Keratinocyte (primary cell): ENCODE measurements at regions not wholly inside any gene's neighbourhood (a gene's known extent, or its start where the extent isn't known, plus 50 kb on each side); places are given as distances from the start of the nearest gene placed in this dataset.

ENCODE experiments used
- DNase-seq: peaks from one replicate; pipeline ENCODE4 v3.0.0-alpha.2; 2011; ENCODE audit warnings: low read depth, missing footprints, low spot score
- FAIRE-seq: peaks from 2 replicates; lab custom pipeline; 2011; peaks lifted over from hg19 to GRCh38; lab: Jason Lieb, UNC
- H2AFZ ChIP-seq: 2 replicates; pipeline ENCODE4 v1.6.0; 2012; ENCODE audit warnings: low read length, control low read depth, inconsistent platforms; ENCODE audit not compliant: control insufficient read depth
- H3K27ac ChIP-seq: 2 replicates; pipeline ENCODE4 v1.5.1; 2011; ENCODE audit warnings: low read length; ENCODE audit not compliant: control insufficient read depth, insufficient read depth
- H3K27me3 ChIP-seq: 3 replicates; pipeline ENCODE4 v1.6.0; 2011; ENCODE audit warnings: low read length; ENCODE audit not compliant: control insufficient read depth, insufficient read depth; ENCODE audit errors: extremely low read depth
- H3K36me3 ChIP-seq, 2 experiments: 2 replicates in 1 of 2; 3 replicates in 1 of 2; pipeline ENCODE4 v1.5.1; 2011; ENCODE audit warnings: low read length in 2 of 2, mild to moderate bottlenecking in 1 of 2; ENCODE audit not compliant: control insufficient read depth in 2 of 2, insufficient read depth in 2 of 2; ENCODE audit errors: extremely low read depth in 1 of 2
- H3K4me1 ChIP-seq: 3 replicates; pipeline ENCODE4 v1.5.1; 2011; ENCODE audit warnings: low read length; ENCODE audit not compliant: control insufficient read depth, insufficient read depth; ENCODE audit errors: extremely low read depth
- H3K4me2 ChIP-seq: 3 replicates; pipeline ENCODE4 v1.6.0; 2011; ENCODE audit warnings: low read depth, low read length; ENCODE audit not compliant: control insufficient read depth, insufficient read depth; ENCODE audit errors: extremely low read depth
- H3K4me3 ChIP-seq, 3 experiments: fragments of 200-600 bp in 1 of 3; sonication (generic) in 1 of 3; 2 replicates in 2 of 3; 3 replicates in 1 of 3; pipeline ENCODE4 v1.5.1; 2011 to 2016; ENCODE audit warnings: low read length in 3 of 3, mild to moderate bottlenecking in 3 of 3, control low read depth in 2 of 3, inconsistent platforms in 1 of 3, low read depth in 1 of 3, mixed read lengths in 1 of 3, mixed run types in 1 of 3, moderate library complexity in 1 of 3; ENCODE audit not compliant: control insufficient read depth in 2 of 3, insufficient read depth in 2 of 3; ENCODE audit errors: extremely low read depth in 1 of 3
- H3K79me2 ChIP-seq: 2 replicates; pipeline ENCODE4 v1.6.0; 2012; ENCODE audit warnings: low read length; ENCODE audit not compliant: control insufficient read depth, insufficient read depth
- H3K9ac ChIP-seq: 3 replicates; pipeline ENCODE4 v1.6.0; 2011; ENCODE audit warnings: low read length; ENCODE audit not compliant: control insufficient read depth, insufficient read depth; ENCODE audit errors: extremely low read depth
- H3K9me1 ChIP-seq: 3 replicates; pipeline ENCODE4 v1.6.0; 2011; ENCODE audit warnings: low read length; ENCODE audit not compliant: control insufficient read depth, insufficient read depth; ENCODE audit errors: extremely low read depth
- H3K9me3 ChIP-seq: 2 replicates; pipeline ENCODE4 v1.5.1; 2012; ENCODE audit warnings: low read depth, low read length; ENCODE audit not compliant: control insufficient read depth
- H4K20me1 ChIP-seq: 3 replicates; pipeline ENCODE4 v1.6.0; 2011; ENCODE audit warnings: low read length; ENCODE audit not compliant: control insufficient read depth, insufficient read depth; ENCODE audit errors: extremely low read depth
- EZH2 ChIP-seq: IDR thresholded peaks from one replicate; pipeline ENCODE4 v1.6.1; 2012; ENCODE audit warnings: inconsistent platforms, mild to moderate bottlenecking, low read length, moderate library complexity
- dilution Hi-C: fragments of 300-500 bp; cut with MboI; formaldehyde crosslinking; loops from one replicate; pipeline ENCODE4 v1.7.0; 2020; ENCODE audit warnings: low sequenced_read_pairs; ENCODE audit not compliant: extremely low pct_ligation_motif_present
- TF ChIP-seq, protein P1 (sequence below), 3 experiments: IDR thresholded peaks in 1 of 3; conservative IDR thresholded peaks in 1 of 3; optimal IDR thresholded peaks in 1 of 3; 2 replicates in 2 of 3; 3 replicates in 1 of 3; pipeline versions ENCODE3 to v1.5.1; 2011; ENCODE audit warnings: low read length in 3 of 3, mild to moderate bottlenecking in 3 of 3, moderate library complexity in 2 of 3, control low read depth in 1 of 3, inconsistent platforms in 1 of 3; ENCODE audit not compliant: insufficient read depth in 2 of 3; ENCODE audit errors: extremely low read depth in 1 of 3

DNA sequence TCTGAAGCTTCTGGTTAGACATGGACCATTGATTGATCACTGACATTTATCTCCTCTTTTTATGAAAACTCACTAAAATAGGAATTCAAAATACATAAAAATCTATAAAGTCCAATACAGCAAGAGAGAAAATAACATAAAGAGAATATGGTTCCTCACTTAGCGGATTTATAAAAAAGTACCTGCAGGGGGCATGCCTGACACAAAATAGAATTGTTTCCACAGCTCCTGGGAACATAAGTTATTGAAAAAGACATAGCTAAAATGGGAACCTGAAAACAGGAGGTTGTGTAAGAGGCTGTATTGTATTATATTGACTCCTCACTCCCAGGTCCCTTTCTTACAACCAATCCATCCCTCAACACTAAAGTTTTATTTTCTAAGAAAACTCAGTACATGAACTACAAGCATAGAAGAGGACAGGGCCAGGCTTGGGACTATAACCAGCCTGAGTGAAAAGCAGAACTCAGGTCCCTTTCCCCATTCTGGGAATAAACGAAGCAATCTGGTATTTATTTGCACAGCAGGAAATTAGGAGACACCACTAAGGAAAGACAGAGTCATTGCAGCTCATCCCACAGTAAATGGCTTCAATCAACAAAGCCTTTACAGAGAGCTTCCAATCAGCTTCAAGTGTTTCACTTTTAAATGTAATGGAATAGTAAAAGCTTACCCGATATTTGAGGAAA, 121.1 kb upstream of the NDST4 start:
- H2AFZ ChIP-seq, result no peak overlapping the region
- no peaks in the 10 kb centered on the region for H3K9me3 ChIP-seq
- FAIRE-seq, result no peak
- no peak overlapping the region for H3K9ac ChIP-seq
- no peak overlapping the region for H3K4me2 ChIP-seq
- DNase-seq, result no peak
- no peaks in the 10 kb centered on the region for H3K4me1 ChIP-seq
- TF ChIP-seq, protein P1, sequence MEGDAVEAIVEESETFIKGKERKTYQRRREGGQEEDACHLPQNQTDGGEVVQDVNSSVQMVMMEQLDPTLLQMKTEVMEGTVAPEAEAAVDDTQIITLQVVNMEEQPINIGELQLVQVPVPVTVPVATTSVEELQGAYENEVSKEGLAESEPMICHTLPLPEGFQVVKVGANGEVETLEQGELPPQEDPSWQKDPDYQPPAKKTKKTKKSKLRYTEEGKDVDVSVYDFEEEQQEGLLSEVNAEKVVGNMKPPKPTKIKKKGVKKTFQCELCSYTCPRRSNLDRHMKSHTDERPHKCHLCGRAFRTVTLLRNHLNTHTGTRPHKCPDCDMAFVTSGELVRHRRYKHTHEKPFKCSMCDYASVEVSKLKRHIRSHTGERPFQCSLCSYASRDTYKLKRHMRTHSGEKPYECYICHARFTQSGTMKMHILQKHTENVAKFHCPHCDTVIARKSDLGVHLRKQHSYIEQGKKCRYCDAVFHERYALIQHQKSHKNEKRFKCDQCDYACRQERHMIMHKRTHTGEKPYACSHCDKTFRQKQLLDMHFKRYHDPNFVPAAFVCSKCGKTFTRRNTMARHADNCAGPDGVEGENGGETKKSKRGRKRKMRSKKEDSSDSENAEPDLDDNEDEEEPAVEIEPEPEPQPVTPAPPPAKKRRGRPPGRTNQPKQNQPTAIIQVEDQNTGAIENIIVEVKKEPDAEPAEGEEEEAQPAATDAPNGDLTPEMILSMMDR (optimal IDR thresholded peaks at IDR 0.05 in 1 of 3, IDR thresholded peaks at IDR 0.05 in 1 of 3, conservative IDR thresholded peaks at IDR 0.05 in 1 of 3; ENCODE audit: extremely low read depth in 1 of 3, insufficient read depth in 2 of 3, low read length in 3 of 3), result no peak
- TF ChIP-seq EZH2, result no peak
- H3K27ac ChIP-seq, result no peak overlapping the region
- H3K27me3 ChIP-seq, result no peaks in the 10 kb centered on the region
- dilution Hi-C loops, result no loop called here
- no peaks in the 10 kb centered on the region for H3K36me3 ChIP-seq
- no peaks in the 10 kb centered on the region for H3K9me1 ChIP-seq
- no peak overlapping the region for H3K4me3 ChIP-seq
- H3K79me2 ChIP-seq, result no peaks in the 10 kb centered on the region
- no peaks in the 10 kb centered on the region for H4K20me1 ChIP-seq

DNA sequence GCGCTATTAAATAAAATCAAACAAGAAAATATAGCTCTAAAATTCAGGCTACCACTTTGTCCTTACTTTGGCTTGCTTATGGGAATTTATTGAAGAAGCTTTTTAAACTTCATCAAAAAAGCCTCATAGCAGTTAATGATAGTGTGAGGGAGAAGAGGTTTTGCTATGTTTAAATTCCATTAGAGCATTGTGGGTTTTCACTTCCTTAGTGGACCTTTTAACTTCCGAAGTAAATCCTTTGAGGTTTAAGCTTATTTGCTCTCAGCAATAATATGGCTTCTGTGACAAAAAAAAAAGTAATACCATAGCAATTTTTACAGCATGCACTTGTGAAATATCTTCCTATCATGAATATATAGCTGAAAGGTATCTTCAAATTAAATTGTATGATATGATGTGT, 120.2 kb upstream of the NDST4 start:
- H3K4me1 ChIP-seq, result no peaks in the 10 kb centered on the region
- H3K4me3 ChIP-seq, result no peak overlapping the region
- dilution Hi-C loops, result no loop called here
- H2AFZ ChIP-seq, result no peak overlapping the region
- DNase-seq, result no peak
- H3K36me3 ChIP-seq, result no peaks in the 10 kb centered on the region
- H3K27ac ChIP-seq, result no peak overlapping the region
- H3K27me3 ChIP-seq, result no peaks in the 10 kb centered on the region
- no peaks in the 10 kb centered on the region for H3K9me1 ChIP-seq
- no peak overlapping the region for H3K9ac ChIP-seq
- no peaks in the 10 kb centered on the region for H4K20me1 ChIP-seq
- TF ChIP-seq EZH2, result no peak
- TF ChIP-seq, protein P1 (optimal IDR thresholded peaks at IDR 0.05 in 1 of 3, IDR thresholded peaks at IDR 0.05 in 1 of 3, conservative IDR thresholded peaks at IDR 0.05 in 1 of 3; ENCODE audit: extremely low read depth in 1 of 3, insufficient read depth in 2 of 3, low read length in 3 of 3), result no peak
- no peak overlapping the region for H3K4me2 ChIP-seq
- no peak for FAIRE-seq
- H3K79me2 ChIP-seq, result no peaks in the 10 kb centered on the region
- H3K9me3 ChIP-seq, result no peaks in the 10 kb centered on the region
